Hepatocyte (in vitro differentiated cells): ENCODE measurements at regions not wholly inside any gene's neighbourhood (a gene's known extent, or its start where the extent isn't known, plus 50 kb on each side); places are given as distances from the start of the nearest gene placed in this dataset.
A peak's percentile ranks its signal among the peaks of the same experiment; 100 is the strongest.

Experiments
- DNase-seq: peaks from one replicate; pipeline ENCODE4 v3.0.0-alpha.2; 2016; ENCODE audit warnings: low spot score
- H2AFZ ChIP-seq: fragments of 200-600 bp; sonication (generic); 2 replicates; pipeline ENCODE4 v1.6.0; 2016; ENCODE audit warnings: antibody characterized with exemption, mild to moderate bottlenecking
- H3K27ac ChIP-seq: fragments of 200-600 bp; sonication (generic); 2 replicates; pipeline ENCODE4 v1.5.1; 2016; ENCODE audit warnings: mild to moderate bottlenecking
- H3K27me3 ChIP-seq: fragments of 200-600 bp; sonication (generic); 2 replicates; pipeline ENCODE4 v1.6.1; 2016
- H3K36me3 ChIP-seq: fragments of 200-600 bp; sonication (generic); replicated peaks from 2 replicates; pipeline ENCODE4 v1.5.1; 2016; ENCODE audit warnings: low read depth; ENCODE audit not compliant: insufficient read depth
- H3K4me1 ChIP-seq: fragments of 200-600 bp; sonication (generic); 2 replicates; pipeline ENCODE4 v1.5.1; 2016; ENCODE audit warnings: mild to moderate bottlenecking, moderate library complexity; ENCODE audit not compliant: insufficient read depth
- H3K4me2 ChIP-seq: fragments of 200-600 bp; sonication (generic); 2 replicates; pipeline ENCODE4 v1.6.0; 2016
- H3K4me3 ChIP-seq: fragments of 200-600 bp; sonication (generic); 2 replicates; pipeline ENCODE4 v1.5.1; 2016; ENCODE audit warnings: mild to moderate bottlenecking
- H3K79me2 ChIP-seq: fragments of 200-600 bp; sonication (generic); 2 replicates; pipeline ENCODE4 v1.6.0; 2017; ENCODE audit warnings: mild to moderate bottlenecking
- H3K9me2 ChIP-seq: fragments of 200-600 bp; sonication (generic); replicated peaks from 2 replicates; pipeline ENCODE4 v1.6.0; 2017; ENCODE audit warnings: mild to moderate bottlenecking; ENCODE audit not compliant: insufficient read depth
- H3K9me3 ChIP-seq: fragments of 200-600 bp; sonication (generic); 2 replicates; pipeline ENCODE4 v1.5.1; 2016; ENCODE audit warnings: low read depth, mild to moderate bottlenecking
- H4K20me1 ChIP-seq: fragments of 200-600 bp; sonication (generic); 2 replicates; pipeline ENCODE4 v1.6.0; 2016; ENCODE audit warnings: mild to moderate bottlenecking; ENCODE audit not compliant: insufficient read depth, poor library complexity, severe bottlenecking
- CTCF ChIP-seq: fragments of 200-600 bp; sonication (generic); IDR thresholded peaks from 2 replicates; pipeline ENCODE4 v1.5.1; 2016; ENCODE audit warnings: antibody characterized with exemption, mild to moderate bottlenecking; ENCODE audit not compliant: poor library complexity
- EZH2 ChIP-seq: fragments of 200-600 bp; sonication (generic); IDR thresholded peaks from 2 replicates; pipeline ENCODE4 v1.6.1; 2016; ENCODE audit warnings: antibody characterized with exemption, mild to moderate bottlenecking, borderline replicate concordance
- EZH2phosphoT487 ChIP-seq: fragments of 200-600 bp; sonication (generic); IDR thresholded peaks from one replicate; pipeline ENCODE4 v1.6.1; 2018; ENCODE audit warnings: antibody characterized with exemption, mild to moderate bottlenecking, low read depth, moderate library complexity; ENCODE audit not compliant: unreplicated experiment, severe bottlenecking
- WGBS: methylation state at CpG from one replicate; pipeline ENCODE4 v1.1.6; 2016; ENCODE audit warnings: low lambda C conversion rate; ENCODE audit errors: missing lambda C conversion rate; 5-methylcytosine and 5-hydroxymethylcytosine counted together

GRCh38 chr4:156576946-156577345 is 394.7 kb downstream of the PDGFC start:
- Histone ChIP-seq H3K27ac (no peak overlapping the region), H3K4me3 (no peak overlapping the region), H3K4me2 (no peak overlapping the region), H3K27me3 (no peaks in the 10 kb centered on the region), H4K20me1 (no peaks in the 10 kb centered on the region), H3K36me3 (no peaks in the 10 kb centered on the region), H2AFZ (no peak overlapping the region), H3K9me3 (no peaks in the 10 kb centered on the region), H3K9me2 (no peaks in the 10 kb centered on the region), H3K79me2 (no peaks in the 10 kb centered on the region), H3K4me1 (no peaks in the 10 kb centered on the region)
- DNase-seq = no peak
- TF ChIP-seq EZH2phosphoT487 (no peak), EZH2 (no peak), CTCF (no peak)
- 74% methylated on average over 2 of the region's 2 CpGs for WGBS

- H3K4me3 ChIP-seq = no peak overlapping the region
- H3K27me3 ChIP-seq = no peaks in the 10 kb centered on the region
- H2AFZ ChIP-seq = no peak overlapping the region
- H3K9me2 ChIP-seq = no peaks in the 10 kb centered on the region
- H3K4me2 ChIP-seq = no peak overlapping the region
- TF ChIP-seq CTCF (no peak), EZH2phosphoT487 (no peak), EZH2 (no peak)
- no peak for DNase-seq
- no peaks in the 10 kb centered on the region for H3K9me3 ChIP-seq
- H3K79me2 ChIP-seq = no peaks in the 10 kb centered on the region
- H4K20me1 ChIP-seq = no peaks in the 10 kb centered on the region
- no peaks in the 10 kb centered on the region for H3K4me1 ChIP-seq
- no peaks in the 10 kb centered on the region for H3K36me3 ChIP-seq
- no peak overlapping the region for H3K27ac ChIP-seq
- WGBS = 87% methylated on average over 6 of the region's 6 CpGs
These were observed 396.0 kb downstream of the PDGFC start for GRCh38 chr4:156575430-156576073.

- peak; percentile 13 for DNase-seq
- no peaks in the 10 kb centered on the region for H3K9me2 ChIP-seq
- no peaks in the 10 kb centered on the region for H3K36me3 ChIP-seq
- TF ChIP-seq EZH2 = no peak
- H3K9me3 ChIP-seq = no peaks in the 10 kb centered on the region
- no peaks in the 10 kb centered on the region for H4K20me1 ChIP-seq
- H3K27me3 ChIP-seq = no peaks in the 10 kb centered on the region
- H3K4me3 ChIP-seq = no peak overlapping the region
- no peak overlapping the region for H3K27ac ChIP-seq
- H3K79me2 ChIP-seq = no peaks in the 10 kb centered on the region
- 84% methylated on average over 5 of the region's 5 CpGs for whole genome bisulfite sequencing
- H3K4me1 ChIP-seq = no peaks in the 10 kb centered on the region
- H2AFZ ChIP-seq = no peak overlapping the region
- H3K4me2 ChIP-seq = no peak overlapping the region
These were observed 400.5 kb downstream of the PDGFC start for GRCh38 chr4:156571146-156571545.

- no peak overlapping the region for H3K4me3 ChIP-seq
These were observed 402.1 kb downstream of the PDGFC start for GRCh38 chr4:156569535-156569934.

More at GRCh38 chr4:156569535-156569934, 402.1 kb downstream of the PDGFC start:
- Histone ChIP-seq H3K79me2 (no peaks in the 10 kb centered on the region), H3K4me2 (no peak overlapping the region), H3K9me3 (no peaks in the 10 kb centered on the region), H4K20me1 (no peaks in the 10 kb centered on the region), H3K27ac (no peak overlapping the region), H3K27me3 (no peaks in the 10 kb centered on the region), H2AFZ (no peak overlapping the region), H3K4me1 (no peaks in the 10 kb centered on the region), H3K9me2 (no peaks in the 10 kb centered on the region), H3K36me3 (no peaks in the 10 kb centered on the region)
- DNase-seq = no peak
- 58% methylated on average over 2 of the region's 2 CpGs for WGBS
- no peak for TF ChIP-seq EZH2phosphoT487
- no peak for TF ChIP-seq EZH2
- no peak for TF ChIP-seq CTCF
